Erythroblast (primary cell): ENCODE measurements at regions not wholly inside any gene's neighbourhood (a gene's known extent, or its start where the extent isn't known, plus 50 kb on each side); places are given as distances from the start of the nearest gene placed in this dataset.

Experiments
- GATA1 ChIP-seq: IDR thresholded peaks from 2 replicates; pipeline ENCODE4 v1.6.1; 2011; ENCODE audit warnings: low read depth, mild to moderate bottlenecking, control low read depth, low read length, moderate library complexity
- POLR2A ChIP-seq: IDR thresholded peaks from 2 replicates; pipeline ENCODE4 v1.6.1; 2011; ENCODE audit warnings: mild to moderate bottlenecking, low read length

- TF ChIP-seq POLR2A, result no peak
- TF ChIP-seq GATA1, result no peak
Measured at GRCh38 chr7:46806856-46807255, 775.1 kb downstream of the TNS3 start.
